Cardiac septum (tissue), 1 donor: ENCODE measurements at regions not wholly inside any gene's neighbourhood (a gene's known extent, or its start where the extent isn't known, plus 50 kb on each side); places are given as distances from the start of the nearest gene placed in this dataset.
"Not testable (repeated sequence)": the region's sequence is repeated elsewhere in the genome, so short reads cannot be mapped to it uniquely, and the experiment has no call there.

Experiments
- DNase-seq: peaks from one replicate; pipeline ENCODE4 v3.0.0-alpha.2; 2020; ENCODE audit warnings: low spot score
- intact Hi-C: fragments of 100-400 bp; cut with DNase I; formaldehyde crosslinking; loops from one replicate; pipeline ENCODE4 v1.14.0; 2022
- donor health status: DM: no; HTN: no; CAD: no.

- no peak for DNase-seq
- intact Hi-C loops: no loop called here
Measured at GRCh38 chr1:163561580-163562295, 240.0 kb downstream of the NUF2 start.

- DNase-seq: no peak
Measured at GRCh38 chr1:163562355-163562754, 240.6 kb downstream of the NUF2 start.

GRCh38 chr1:163565166-163565565 is 243.4 kb downstream of the NUF2 start:
- intact Hi-C loops: no loop called here
- no peak for DNase-seq

More at GRCh38 chr1:163562355-163562754, 240.6 kb downstream of the NUF2 start:
- intact Hi-C loops: no loop called here

GRCh38 chr1:163570071-163570470 is 248.3 kb downstream of the NUF2 start:
- intact Hi-C loops: no loop called here
- DNase-seq: no peak

- intact Hi-C loops: no loop called here
- no peak for DNase-seq
Measured at GRCh38 chr1:163571950-163572349, 250.2 kb downstream of the NUF2 start.

GRCh38 chr1:163574119-163574518 is 252.4 kb downstream of the NUF2 start:
- intact Hi-C loops: no loop called here

GRCh38 chr1:163580926-163581325 is 259.2 kb downstream of the NUF2 start:
- no peak for DNase-seq
- intact Hi-C loops: no loop called here

More at GRCh38 chr1:163574119-163574518, 252.4 kb downstream of the NUF2 start:
- DNase-seq: no peak

GRCh38 chr1:163583661-163584181 is 262.0 kb downstream of the NUF2 start:
- no peak for DNase-seq
- intact Hi-C loops: no loop called here

GRCh38 chr1:163585796-163586195 is 264.0 kb downstream of the NUF2 start:
- intact Hi-C loops: no loop called here
- DNase-seq: no peak

GRCh38 chr1:163588796-163589195 is 267.0 kb downstream of the NUF2 start:
- intact Hi-C loops: no loop called here
- no peak for DNase-seq

GRCh38 chr1:163589735-163590134 is 268.0 kb downstream of the NUF2 start:
- intact Hi-C loops: no loop called here
- DNase-seq: no peak

- DNase-seq, intact Hi-C loops: not testable (repeated sequence)
Measured at GRCh38 chr1:163591131-163591530, 269.4 kb downstream of the NUF2 start.

GRCh38 chr1:163592623-163593022 is 270.9 kb downstream of the NUF2 start:
- DNase-seq, intact Hi-C loops: not testable (repeated sequence)

GRCh38 chr1:163596106-163596505 is 274.4 kb downstream of the NUF2 start:
- intact Hi-C loops, DNase-seq: not testable (repeated sequence)

GRCh38 chr1:163596541-163597258 is 274.9 kb downstream of the NUF2 start:
- intact Hi-C loops: no loop called here
- no peak for DNase-seq

- no peak for DNase-seq
- intact Hi-C loops: no loop called here
Measured at GRCh38 chr1:163604321-163604720, 282.6 kb downstream of the NUF2 start.

GRCh38 chr1:163604896-163605295 is 283.1 kb downstream of the NUF2 start:
- no peak for DNase-seq
- intact Hi-C loops: no loop called here

- intact Hi-C loops: no loop called here
- no peak for DNase-seq
Measured at GRCh38 chr1:163608979-163609378, 287.2 kb downstream of the NUF2 start.

- intact Hi-C loops: no loop called here
- no peak for DNase-seq
Measured at GRCh38 chr1:163609858-163610257, 288.1 kb downstream of the NUF2 start.

- DNase-seq: no peak
- intact Hi-C loops: no loop called here
Measured at GRCh38 chr1:163610486-163610885, 288.7 kb downstream of the NUF2 start.

GRCh38 chr1:163614361-163614760 is 292.6 kb downstream of the NUF2 start:
- intact Hi-C loops: no loop called here
- no peak for DNase-seq
